SK-N-SH (cell line): ENCODE measurements at regions not wholly inside any gene's neighbourhood (a gene's known extent, or its start where the extent isn't known, plus 50 kb on each side); places are given as distances from the start of the nearest gene placed in this dataset.
A peak's percentile ranks its signal among the peaks of the same experiment; 100 is the strongest.

Source experiments
- CTCF ChIA-PET: fragments of 300-600, 350-600 bp; formaldehyde crosslinking; extraction: SDS; loops from one replicate; lab custom pipeline; 2021; lab: Yijun Ruan, JAX
- POLR2A ChIA-PET: fragments of 350-600 bp; sonication (Branson Sonifier 250); formaldehyde crosslinking; extraction: SDS; loops from one replicate; lab custom pipeline; 2020; ENCODE audit warnings: antibody characterized with exemption, inconsistent platforms; lab: Yijun Ruan, JAX
- DNase-seq: peaks from one replicate; pipeline ENCODE4 v3.0.0; 2012
- H2AFZ ChIP-seq: fragments of 200-600 bp; sonication (generic); 2 replicates; pipeline ENCODE4 v1.8.1; 2016; ENCODE audit warnings: antibody characterized with exemption, mild to moderate bottlenecking, low read depth
- H3F3A ChIP-seq: fragments of 200-600 bp; sonication (generic); replicated peaks from 2 replicates; pipeline ENCODE3; 2016; ENCODE audit warnings: antibody characterized with exemption, mild to moderate bottlenecking; ENCODE audit not compliant: insufficient read depth
- H3K27ac ChIP-seq, 2 experiments: fragments of 200-500 bp in 1 of 2; fragments of 200-600 bp in 1 of 2; sonication (Bioruptor generic) in 1 of 2; sonication (generic), shearing (Covaris generic) in 1 of 2; 2 replicates each; pipeline versions ENCODE4 v1.5.1 to v1.6.1; 2014 to 2016; ENCODE audit warnings: low read depth in 2 of 2, inconsistent platforms in 1 of 2, low read length in 1 of 2, mild to moderate bottlenecking in 1 of 2, mixed read lengths in 1 of 2
- H3K27me3 ChIP-seq: fragments of 200-600 bp; sonication (generic), shearing (Covaris generic); 2 replicates; pipeline ENCODE4 v1.6.1; 2016; ENCODE audit warnings: mixed run types; ENCODE audit not compliant: insufficient read depth
- H3K36me3 ChIP-seq, 2 experiments: fragments of 200-500 bp in 1 of 2; fragments of 200-600 bp in 1 of 2; sonication (Bioruptor generic) in 1 of 2; sonication (generic) in 1 of 2; replicated peaks in 1 of 2; 2 replicates each; pipeline versions ENCODE3 to v1.5.1; 2014 to 2016; ENCODE audit warnings: low read length in 1 of 2, mild to moderate bottlenecking in 1 of 2; ENCODE audit not compliant: insufficient read depth in 2 of 2, control insufficient read depth in 1 of 2
- H3K4me1 ChIP-seq, 2 experiments: fragments of 200-500 bp in 1 of 2; fragments of 200-600 bp in 1 of 2; sonication (Bioruptor generic) in 1 of 2; sonication (generic), shearing (Covaris generic) in 1 of 2; 2 replicates each; pipeline versions ENCODE4 v1.5.1 to v1.6.1; 2014 to 2016; ENCODE audit warnings: low read depth in 1 of 2, low read length in 1 of 2, mixed run types in 1 of 2; ENCODE audit not compliant: insufficient read depth in 2 of 2, control insufficient read depth in 1 of 2
- H3K4me2 ChIP-seq: fragments of 200-600 bp; sonication (generic), shearing (Covaris generic); 2 replicates; pipeline ENCODE4 v1.6.1; 2017; ENCODE audit warnings: mixed run types
- H3K4me3 ChIP-seq, 2 experiments: fragments of 200-500 bp in 1 of 2; fragments of 200-600 bp in 1 of 2; sonication (Bioruptor generic) in 1 of 2; sonication (generic), shearing (Covaris generic) in 1 of 2; 2 replicates each; pipeline versions ENCODE4 v1.5.1 to v1.8.1; 2014 to 2016; ENCODE audit warnings: low read depth in 2 of 2, inconsistent platforms in 1 of 2, low read length in 1 of 2, mild to moderate bottlenecking in 1 of 2, mixed read lengths in 1 of 2, moderate library complexity in 1 of 2
- H3K79me2 ChIP-seq: fragments of 200-600 bp; sonication (generic); 2 replicates; pipeline ENCODE4 v1.8.1; 2017; ENCODE audit warnings: mild to moderate bottlenecking; ENCODE audit not compliant: insufficient read depth
- H3K9ac ChIP-seq: fragments of 200-600 bp; sonication (generic); 2 replicates; pipeline ENCODE4 v1.6.1; 2017; ENCODE audit warnings: mixed run types
- H3K9me2 ChIP-seq: fragments of 200-600 bp; sonication (generic); 2 replicates; pipeline ENCODE4 v1.6.1; 2017; ENCODE audit warnings: mixed run types
- H3K9me3 ChIP-seq: fragments of 200-600 bp; sonication (generic); 2 replicates; pipeline ENCODE4 v1.6.1; 2017; ENCODE audit warnings: mixed run types, mild to moderate bottlenecking, moderate library complexity
- H4K20me1 ChIP-seq: fragments of 200-600 bp; sonication (generic); 2 replicates; pipeline ENCODE4 v1.6.1; 2017; ENCODE audit warnings: mild to moderate bottlenecking, mixed run types; ENCODE audit not compliant: insufficient read depth
- EP300 ChIP-seq, 2 experiments: IDR thresholded peaks; 2 replicates each; pipeline versions ENCODE4 v1.4.0 to v1.6.1; 2012; ENCODE audit warnings: borderline replicate concordance in 1 of 2, low read depth in 1 of 2, low read length in 1 of 2
- FOSL2 ChIP-seq: IDR thresholded peaks from 2 replicates; pipeline ENCODE4 v1.4.0; 2012; ENCODE audit warnings: low read depth, mild to moderate bottlenecking, moderate library complexity, borderline replicate concordance
- GABPA ChIP-seq: IDR thresholded peaks from 2 replicates; pipeline ENCODE4 v1.4.0; 2012; ENCODE audit warnings: low read depth, mild to moderate bottlenecking
- JUND ChIP-seq: IDR thresholded peaks from 2 replicates; pipeline ENCODE4 v1.4.0; 2012
- MAX ChIP-seq: IDR thresholded peaks from 2 replicates; pipeline ENCODE4 v1.4.0; 2012; ENCODE audit warnings: low read depth
- MEF2A ChIP-seq: IDR thresholded peaks from 2 replicates; pipeline ENCODE4 v1.4.0; 2012; ENCODE audit warnings: low read depth, borderline replicate concordance
- MXI1 ChIP-seq: IDR thresholded peaks from 2 replicates; pipeline ENCODE4 v1.6.1; 2012; ENCODE audit warnings: mild to moderate bottlenecking, low read depth, low read length, improper control_type of control experiment
- POLR2AphosphoS5 ChIP-seq: IDR thresholded peaks from 2 replicates; pipeline ENCODE4 v1.6.1; 2012; ENCODE audit warnings: low read depth, low read length
- RFX5 ChIP-seq: IDR thresholded peaks from 2 replicates; pipeline ENCODE4 v1.6.1; 2012; ENCODE audit warnings: mild to moderate bottlenecking, improper control_type of control experiment, low read length
- RXRA ChIP-seq: IDR thresholded peaks from 2 replicates; pipeline ENCODE4 v1.4.0; 2012; ENCODE audit warnings: low read depth, mild to moderate bottlenecking, borderline replicate concordance
- SMC3 ChIP-seq: IDR thresholded peaks from 2 replicates; pipeline ENCODE4 v1.6.1; 2012; ENCODE audit warnings: low read depth, low read length, improper control_type of control experiment
- TAF1 ChIP-seq: IDR thresholded peaks from 2 replicates; pipeline ENCODE4 v1.6.1; 2012; ENCODE audit warnings: low read depth, mild to moderate bottlenecking, low read length, moderate library complexity, borderline replicate concordance
- USF1 ChIP-seq: IDR thresholded peaks from 2 replicates; pipeline ENCODE4 v1.4.0; 2012; ENCODE audit warnings: low read depth, borderline replicate concordance
- YY1 ChIP-seq: IDR thresholded peaks from 2 replicates; pipeline ENCODE4 v1.4.0; 2012; ENCODE audit warnings: low read depth, mild to moderate bottlenecking
- ZBTB33 ChIP-seq: IDR thresholded peaks from 2 replicates; pipeline ENCODE4 v1.4.0; 2012; ENCODE audit warnings: low read depth, borderline replicate concordance
- WGBS: methylation state at CpG from one replicate; pipeline ENCODE4 v1.1.6; 2017; ENCODE audit warnings: low lambda C conversion rate; 5-methylcytosine and 5-hydroxymethylcytosine counted together
- TF ChIP-seq, protein P1 (sequence below): fragments of 200-600 bp; sonication (generic); IDR thresholded peaks from 2 replicates; pipeline ENCODE4 v1.6.1; 2017; ENCODE audit warnings: antibody characterized with exemption, mild to moderate bottlenecking, moderate library complexity
- TF ChIP-seq, protein P2 (sequence below): fragments of 150-350 bp; IDR thresholded peaks from 2 replicates; pipeline ENCODE4 v1.6.1; 2017; ENCODE audit warnings: antibody characterized with exemption, low read length, low read depth, borderline replicate concordance

DNA sequence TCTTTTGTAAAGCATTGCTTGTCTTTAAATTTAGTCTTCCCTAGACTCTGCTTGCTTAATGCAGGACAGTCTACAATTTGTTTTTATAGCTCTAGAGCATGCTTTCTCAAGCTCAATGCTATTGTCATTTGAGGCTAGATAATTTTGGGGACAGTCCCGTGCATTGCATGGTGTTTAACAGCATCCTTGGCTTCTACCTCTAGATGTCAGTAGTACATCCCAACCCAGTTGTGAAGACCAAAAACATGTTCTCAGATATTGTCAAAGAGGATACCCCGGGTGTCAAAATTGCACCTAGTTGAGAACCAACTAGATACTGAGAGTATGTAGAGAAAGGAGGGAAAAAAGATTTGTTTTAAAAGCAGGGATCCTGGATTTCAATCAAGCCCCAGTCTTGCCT lies 277.5 kb downstream of the CEMIP2 start:
- no peaks in the 10 kb centered on the region for H4K20me1 ChIP-seq
- no peak overlapping the region for H3K4me2 ChIP-seq
- ChIA-PET CTCF (no interaction called here), POLR2A (no interaction called here)
- WGBS: 0% methylated on average over 2 of the region's 2 CpGs
- no peak overlapping the region for H3K4me3 ChIP-seq
- H3K9me2 ChIP-seq: no peaks in the 10 kb centered on the region
- H3K36me3 ChIP-seq: no peaks in the 10 kb centered on the region
- DNase-seq: no peak
- H3K9ac ChIP-seq: no peak overlapping the region
- no peaks in the 10 kb centered on the region for H3F3A ChIP-seq
- no peaks in the 10 kb centered on the region; a peak in 1 of 4 replicates for H3K4me1 ChIP-seq
- no peaks in the 10 kb centered on the region for H3K79me2 ChIP-seq
- no peak overlapping the region for H3K27ac ChIP-seq
- no peak overlapping the region for H2AFZ ChIP-seq
- H3K9me3 ChIP-seq: no peaks in the 10 kb centered on the region
- H3K27me3 ChIP-seq: no peaks in the 10 kb centered on the region
- TF ChIP-seq MAX (no peak), EP300 (IDR thresholded peaks at IDR 0.05; ENCODE audit: borderline replicate concordance in 1 of 2, low read depth in 1 of 2, low read length in 1 of 2) (no peak), USF1 (no peak), FOSL2 (no peak)
- TF ChIP-seq, protein P1, sequence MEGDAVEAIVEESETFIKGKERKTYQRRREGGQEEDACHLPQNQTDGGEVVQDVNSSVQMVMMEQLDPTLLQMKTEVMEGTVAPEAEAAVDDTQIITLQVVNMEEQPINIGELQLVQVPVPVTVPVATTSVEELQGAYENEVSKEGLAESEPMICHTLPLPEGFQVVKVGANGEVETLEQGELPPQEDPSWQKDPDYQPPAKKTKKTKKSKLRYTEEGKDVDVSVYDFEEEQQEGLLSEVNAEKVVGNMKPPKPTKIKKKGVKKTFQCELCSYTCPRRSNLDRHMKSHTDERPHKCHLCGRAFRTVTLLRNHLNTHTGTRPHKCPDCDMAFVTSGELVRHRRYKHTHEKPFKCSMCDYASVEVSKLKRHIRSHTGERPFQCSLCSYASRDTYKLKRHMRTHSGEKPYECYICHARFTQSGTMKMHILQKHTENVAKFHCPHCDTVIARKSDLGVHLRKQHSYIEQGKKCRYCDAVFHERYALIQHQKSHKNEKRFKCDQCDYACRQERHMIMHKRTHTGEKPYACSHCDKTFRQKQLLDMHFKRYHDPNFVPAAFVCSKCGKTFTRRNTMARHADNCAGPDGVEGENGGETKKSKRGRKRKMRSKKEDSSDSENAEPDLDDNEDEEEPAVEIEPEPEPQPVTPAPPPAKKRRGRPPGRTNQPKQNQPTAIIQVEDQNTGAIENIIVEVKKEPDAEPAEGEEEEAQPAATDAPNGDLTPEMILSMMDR: peak; percentile 28; the same call in 1 of the 2 replicates

- Histone ChIP-seq H3K36me3 (no peaks in the 10 kb centered on the region), H3K27ac (no peak overlapping the region), H3K4me3 (no peak overlapping the region), H3K79me2 (no peaks in the 10 kb centered on the region), H3K9me3 (no peaks in the 10 kb centered on the region), H3F3A (no peaks in the 10 kb centered on the region), H3K4me2 (no peak overlapping the region), H3K27me3 (no peaks in the 10 kb centered on the region), H4K20me1 (no peaks in the 10 kb centered on the region), H2AFZ (no peak overlapping the region), H3K4me1 (no peaks in the 10 kb centered on the region; a peak in 1 of 4 replicates), H3K9me2 (no peaks in the 10 kb centered on the region), H3K9ac (no peak overlapping the region)
- ChIA-PET POLR2A (no interaction called here), CTCF (no interaction called here)
- WGBS: 3% methylated on average over 6 of the region's 6 CpGs
- TF ChIP-seq RXRA: no peak
- TF ChIP-seq TAF1: no peak
- TF ChIP-seq SMC3: no peak
- no peak for TF ChIP-seq RFX5
- TF ChIP-seq, protein P2, sequence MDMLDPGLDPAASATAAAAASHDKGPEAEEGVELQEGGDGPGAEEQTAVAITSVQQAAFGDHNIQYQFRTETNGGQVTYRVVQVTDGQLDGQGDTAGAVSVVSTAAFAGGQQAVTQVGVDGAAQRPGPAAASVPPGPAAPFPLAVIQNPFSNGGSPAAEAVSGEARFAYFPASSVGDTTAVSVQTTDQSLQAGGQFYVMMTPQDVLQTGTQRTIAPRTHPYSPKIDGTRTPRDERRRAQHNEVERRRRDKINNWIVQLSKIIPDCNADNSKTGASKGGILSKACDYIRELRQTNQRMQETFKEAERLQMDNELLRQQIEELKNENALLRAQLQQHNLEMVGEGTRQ: no peak
- no peak for TF ChIP-seq ZBTB33
- TF ChIP-seq MEF2A: no peak
- TF ChIP-seq POLR2AphosphoS5: no peak
- TF ChIP-seq JUND: no peak
- no peak for TF ChIP-seq MXI1
- no peak for TF ChIP-seq GABPA
- no peak for TF ChIP-seq YY1
- DNase-seq: no peak
Observed at GRCh38 chr9:71487061-71487460, 281.3 kb downstream of the CEMIP2 start.
